Heart left ventricle (tissue), 13 donors: ENCODE measurements at regions not wholly inside any gene's neighbourhood (a gene's known extent, or its start where the extent isn't known, plus 50 kb on each side); places are given as distances from the start of the nearest gene placed in this dataset.

Experiments
- CTCF ChIP-seq, 12 donors: fragments of 200-600 bp; sonication (generic) in 4 of 12; IDR thresholded peaks; one replicate each; pipeline versions ENCODE4 v1.5.0 to v1.8.0; 2018 to 2022; ENCODE audit warnings: antibody characterized with exemption in 12 of 12, mild to moderate bottlenecking in 5 of 12
- POLR2A ChIP-seq, 2 donors: fragments of 450-650 bp; IDR thresholded peaks; one replicate each; pipeline ENCODE4 v1.6.1; 2017; ENCODE audit warnings: antibody characterized with exemption in 2 of 2, mild to moderate bottlenecking in 2 of 2, moderate library complexity in 2 of 2
- donor health status: ischemic (EF 13 %, LVEDD 7.1; RV severe dilation, severe dysfunction).
- donor health status: DM: no; HTN: yes; CAD: no.
- donor health status: DM: no; HTN: no; CAD: no.
- donor health status: ischemic (EF 25% LVEDD 6.9; RV normal size, moderate dysfunction).
- donor health status: ischemic (EF 25% LVEDD 5.7; RV mildly dilated, moderate dysfunction).
- donor health status: ischemic (EF 35%, LVEDD 5.7; RV mildly dilated, moderate dysfunction).
- donor health status: nonischemic (EF 11% LVEDD 7.7; RV severe dilation, severe dysfunction).
- donor health status: DM: yes; HTN: yes; CAD: no.
- donor health status: PGD.
- donor health status: ischemic (EF 29% LVEDD 5.4; RV normal size, mild dysfunction).
- donor health status: nonischemic (EF 23%, LVEDD 6.1; RV moderate dilation, normal function).

DNA sequence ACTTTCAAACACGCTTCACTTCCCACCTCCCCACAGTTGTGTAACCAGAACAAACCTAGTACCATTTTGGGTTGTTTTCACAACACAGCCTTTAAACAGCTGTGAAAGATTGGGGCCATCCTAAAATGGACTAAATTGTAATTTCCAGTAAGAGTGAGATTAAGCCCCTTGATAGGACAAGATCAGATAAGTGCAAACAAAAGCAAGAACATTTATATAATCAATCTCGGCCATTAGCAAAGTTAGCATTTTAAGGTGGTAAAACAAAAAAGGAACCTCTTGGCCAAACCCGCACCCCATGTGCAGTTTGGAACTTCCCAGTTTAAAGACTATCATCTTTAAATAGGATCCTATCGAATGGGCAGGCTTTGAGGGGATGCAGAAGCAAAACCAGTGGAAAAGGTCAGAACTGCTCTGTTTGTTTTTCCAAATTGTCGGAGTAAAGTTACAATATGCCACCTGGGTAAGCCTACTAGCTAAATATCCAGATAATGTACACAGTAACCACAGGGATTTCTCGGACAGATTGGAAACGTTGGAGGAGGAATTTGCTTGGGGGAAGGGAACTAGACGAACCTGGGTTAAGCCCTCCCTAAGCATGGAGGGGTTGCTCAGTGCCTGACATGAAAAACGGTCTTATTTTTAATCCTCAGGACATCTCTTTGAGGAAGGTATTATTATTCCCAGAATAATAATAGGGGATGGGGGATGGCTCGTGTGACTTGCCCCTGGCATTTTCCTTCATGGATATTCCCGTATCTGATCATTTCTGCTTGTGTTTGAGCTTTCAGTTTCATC is 159.8 kb upstream of the SALL4 start:
- TF ChIP-seq POLR2A (IDR thresholded peaks at IDR 0.05) (no peak), CTCF (IDR thresholded peaks at IDR 0.05) (no peak)
